ENCODE measurements at regions not wholly inside any gene's neighbourhood (a gene's known extent, or its start where the extent isn't known, plus 50 kb on each side); places are given as distances from the start of the nearest gene placed in this dataset.

GRCh38 chr2:129766374-129766993, 213.0 kb upstream of the RAB6C start:
- Mint-ChIP-seq H3K9me3 (no peaks in the 10 kb centered on the region), H3K27ac (no peak overlapping the region), H3K27me3 (ENCODE audit: low read depth) (no peaks in the 10 kb centered on the region), H3K36me3 (ENCODE audit: insufficient read depth in 2 of 2) (no peaks in the 10 kb centered on the region), H3K4me3 (no peak overlapping the region), H3K4me1 (ENCODE audit: low read depth) (no peaks in the 10 kb centered on the region)
- DNase-seq (no peak), ATAC-seq (replicated peaks in 1 of 2) (no peak)

- Mint-ChIP-seq H3K27ac (no peak overlapping the region), H3K9me3 (no peaks in the 10 kb centered on the region), H3K36me3 (ENCODE audit: insufficient read depth in 2 of 2) (no peaks in the 10 kb centered on the region), H3K27me3 (ENCODE audit: low read depth) (no peaks in the 10 kb centered on the region), H3K4me3 (no peak overlapping the region), H3K4me1 (ENCODE audit: low read depth) (no peaks in the 10 kb centered on the region)
- DNase-seq (no peak), ATAC-seq (replicated peaks in 1 of 2) (no peak)
These were observed 212.0 kb upstream of the RAB6C start for GRCh38 chr2:129767346-129768035.

GRCh38 chr2:129768036-129768386, 211.5 kb upstream of the RAB6C start:
- no peak overlapping the region for H3K4me3 Mint-ChIP-seq
- no peak for ATAC-seq (replicated peaks in 1 of 2)
- no peaks in the 10 kb centered on the region for H3K9me3 Mint-ChIP-seq
- no peak overlapping the region for H3K27ac Mint-ChIP-seq
- no peak for DNase-seq
- H3K27me3 Mint-ChIP-seq (ENCODE audit: low read depth), result no peaks in the 10 kb centered on the region
- no peaks in the 10 kb centered on the region for H3K36me3 Mint-ChIP-seq (ENCODE audit: insufficient read depth in 2 of 2)
- no peaks in the 10 kb centered on the region for H3K4me1 Mint-ChIP-seq (ENCODE audit: low read depth)

- no peaks in the 10 kb centered on the region for H3K9me3 Mint-ChIP-seq
- no peaks in the 10 kb centered on the region for H3K27me3 Mint-ChIP-seq (ENCODE audit: low read depth)
- ATAC-seq (replicated peaks in 1 of 2) (no peak), DNase-seq (no peak)
- H3K4me3 Mint-ChIP-seq, result no peak overlapping the region
- H3K27ac Mint-ChIP-seq, result no peak overlapping the region
- H3K36me3 Mint-ChIP-seq (ENCODE audit: insufficient read depth in 2 of 2), result no peaks in the 10 kb centered on the region
- H3K4me1 Mint-ChIP-seq (ENCODE audit: low read depth), result no peaks in the 10 kb centered on the region
These were observed 210.8 kb upstream of the RAB6C start for GRCh38 chr2:129768485-129769184.

- Mint-ChIP-seq H3K9me3 (no peaks in the 10 kb centered on the region), H3K27ac (no peak overlapping the region), H3K4me1 (ENCODE audit: low read depth) (no peaks in the 10 kb centered on the region), H3K4me3 (no peak overlapping the region), H3K27me3 (ENCODE audit: low read depth) (no peaks in the 10 kb centered on the region), H3K36me3 (ENCODE audit: insufficient read depth in 2 of 2) (no peaks in the 10 kb centered on the region)
- no peak for ATAC-seq (replicated peaks in 1 of 2)
- DNase-seq, result no peak
These were observed 210.1 kb upstream of the RAB6C start for GRCh38 chr2:129769185-129769991.

GRCh38 chr2:129771418-129772189, 207.9 kb upstream of the RAB6C start:
- Mint-ChIP-seq H3K4me1 (ENCODE audit: low read depth) (no peaks in the 10 kb centered on the region), H3K4me3 (no peak overlapping the region), H3K27ac (no peak overlapping the region), H3K9me3 (no peaks in the 10 kb centered on the region), H3K36me3 (ENCODE audit: insufficient read depth in 2 of 2) (no peaks in the 10 kb centered on the region), H3K27me3 (ENCODE audit: low read depth) (no peaks in the 10 kb centered on the region)
- DNase-seq (no peak), ATAC-seq (replicated peaks in 1 of 2) (no peak)

- DNase-seq (no peak), ATAC-seq (replicated peaks in 1 of 2) (no peak)
- H3K9me3 Mint-ChIP-seq, result no peaks in the 10 kb centered on the region
- H3K27me3 Mint-ChIP-seq (ENCODE audit: low read depth), result no peaks in the 10 kb centered on the region
- H3K27ac Mint-ChIP-seq, result no peak overlapping the region
- no peaks in the 10 kb centered on the region for H3K36me3 Mint-ChIP-seq (ENCODE audit: insufficient read depth in 2 of 2)
- H3K4me1 Mint-ChIP-seq (ENCODE audit: low read depth), result no peaks in the 10 kb centered on the region
- H3K4me3 Mint-ChIP-seq, result no peak overlapping the region
These were observed 207.3 kb upstream of the RAB6C start for GRCh38 chr2:129772190-129772579.

GRCh38 chr2:129775952-129776653, 203.4 kb upstream of the RAB6C start:
- no peaks in the 10 kb centered on the region for H3K4me1 Mint-ChIP-seq (ENCODE audit: low read depth)
- H3K27ac Mint-ChIP-seq, result no peak overlapping the region
- H3K9me3 Mint-ChIP-seq, result no peaks in the 10 kb centered on the region
- ATAC-seq (replicated peaks in 1 of 2) (no peak), DNase-seq (no peak)
- H3K4me3 Mint-ChIP-seq, result no peak overlapping the region
- no peaks in the 10 kb centered on the region for H3K27me3 Mint-ChIP-seq (ENCODE audit: low read depth)
- no peaks in the 10 kb centered on the region for H3K36me3 Mint-ChIP-seq (ENCODE audit: insufficient read depth in 2 of 2)

GRCh38 chr2:129777146-129777545, 202.3 kb upstream of the RAB6C start:
- no peak for ATAC-seq (replicated peaks in 1 of 2)
- DNase-seq, result no peak
- no peaks in the 10 kb centered on the region for H3K36me3 Mint-ChIP-seq (ENCODE audit: insufficient read depth in 2 of 2)
- H3K27ac Mint-ChIP-seq, result no peak overlapping the region
- no peaks in the 10 kb centered on the region for H3K27me3 Mint-ChIP-seq (ENCODE audit: low read depth)
- no peak overlapping the region for H3K4me3 Mint-ChIP-seq
- H3K9me3 Mint-ChIP-seq, result no peaks in the 10 kb centered on the region
- H3K4me1 Mint-ChIP-seq (ENCODE audit: low read depth), result no peaks in the 10 kb centered on the region

GRCh38 chr2:129777762-129778583, 201.5 kb upstream of the RAB6C start:
- H3K4me1 Mint-ChIP-seq (ENCODE audit: low read depth), result no peaks in the 10 kb centered on the region
- no peak overlapping the region for H3K4me3 Mint-ChIP-seq
- DNase-seq, result no peak
- no peaks in the 10 kb centered on the region for H3K36me3 Mint-ChIP-seq (ENCODE audit: insufficient read depth in 2 of 2)
- H3K27ac Mint-ChIP-seq, result no peak overlapping the region
- ATAC-seq (replicated peaks in 1 of 2), result no peak
- no peaks in the 10 kb centered on the region for H3K27me3 Mint-ChIP-seq (ENCODE audit: low read depth)
- H3K9me3 Mint-ChIP-seq, result no peaks in the 10 kb centered on the region

GRCh38 chr2:129778584-129778877, 200.9 kb upstream of the RAB6C start:
- no peaks in the 10 kb centered on the region for H3K27me3 Mint-ChIP-seq (ENCODE audit: low read depth)
- H3K9me3 Mint-ChIP-seq, result no peaks in the 10 kb centered on the region
- no peak overlapping the region for H3K4me3 Mint-ChIP-seq

GRCh38 chr2:129779783-129780182, 199.7 kb upstream of the RAB6C start:
- no peaks in the 10 kb centered on the region for H3K4me1 Mint-ChIP-seq (ENCODE audit: low read depth)
- no peak for DNase-seq
- no peaks in the 10 kb centered on the region for H3K36me3 Mint-ChIP-seq (ENCODE audit: insufficient read depth in 2 of 2)
- H3K27ac Mint-ChIP-seq, result no peak overlapping the region
- H3K9me3 Mint-ChIP-seq, result no peaks in the 10 kb centered on the region
- H3K27me3 Mint-ChIP-seq (ENCODE audit: low read depth), result no peaks in the 10 kb centered on the region
- H3K4me3 Mint-ChIP-seq, result no peak overlapping the region
- ATAC-seq (replicated peaks in 1 of 2), result no peak

More at GRCh38 chr2:129778584-129778877, 200.9 kb upstream of the RAB6C start:
- no peak overlapping the region for H3K27ac Mint-ChIP-seq
- no peaks in the 10 kb centered on the region for H3K4me1 Mint-ChIP-seq (ENCODE audit: low read depth)
- no peak for ATAC-seq (replicated peaks in 1 of 2)
- H3K36me3 Mint-ChIP-seq (ENCODE audit: insufficient read depth in 2 of 2), result no peaks in the 10 kb centered on the region
- no peak for DNase-seq
